ENCODE measurements at regions not wholly inside any gene's neighbourhood (a gene's known extent, or its start where the extent isn't known, plus 50 kb on each side); places are given as distances from the start of the nearest gene placed in this dataset.

- no peak for TF ChIP-seq CTCF (IDR thresholded peaks at IDR 0.05; ENCODE audit: borderline replicate concordance, insufficient read depth, low read depth, low read length)
- H3K4me3 ChIP-seq (ENCODE audit: low read depth, low read length): no peak overlapping the region
Measured at GRCh38 chr12:105836242-105836622, 302.5 kb downstream of the NUAK1 start.

DNA sequence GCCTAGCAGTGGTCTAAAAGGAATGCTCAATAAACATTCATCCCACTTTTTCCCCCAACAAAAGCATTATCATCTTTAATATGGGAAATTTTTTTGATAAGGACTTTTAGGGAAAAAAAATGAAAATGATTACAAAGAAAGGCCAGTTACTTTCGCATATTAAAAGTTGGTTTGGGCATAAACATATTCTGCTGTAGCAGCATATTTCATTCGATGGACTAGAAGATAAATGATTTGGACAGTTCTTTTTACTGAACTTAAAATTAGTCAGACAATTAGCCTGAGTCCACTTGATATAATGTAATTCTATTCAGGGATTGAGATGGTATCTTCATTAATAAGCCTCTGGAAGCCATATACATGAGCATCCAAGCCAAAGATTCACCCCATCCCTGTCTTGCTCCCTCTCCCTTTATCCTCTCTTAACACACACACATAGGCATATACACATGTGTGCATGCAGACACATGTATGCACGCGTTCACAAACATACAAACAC lies 299.1 kb downstream of the NUAK1 start:
- H3K4me3 ChIP-seq (ENCODE audit: low read depth, low read length): no peak overlapping the region
- no peak for TF ChIP-seq CTCF (IDR thresholded peaks at IDR 0.05; ENCODE audit: borderline replicate concordance, insufficient read depth, low read depth, low read length)

DNA sequence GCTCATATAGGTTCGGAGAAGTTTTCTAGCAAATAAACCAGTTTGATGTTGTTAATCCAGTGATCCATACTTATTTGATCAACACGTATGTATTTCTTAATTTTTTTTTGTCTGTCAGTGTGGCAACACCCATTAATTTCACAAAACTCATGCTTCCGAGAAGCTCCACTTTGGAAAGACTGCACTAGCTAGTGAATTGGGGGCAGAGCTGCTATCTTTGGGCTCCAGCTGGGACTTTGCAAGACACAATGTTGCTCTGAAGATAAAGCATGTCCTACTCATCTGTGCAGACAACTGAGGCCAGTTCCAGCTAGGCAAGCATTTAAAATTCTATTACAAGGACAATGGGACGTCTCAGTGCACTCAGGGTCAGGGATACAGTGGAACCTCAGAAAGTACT lies 298.4 kb downstream of the NUAK1 start:
- no peak for TF ChIP-seq CTCF (IDR thresholded peaks at IDR 0.05; ENCODE audit: borderline replicate concordance, insufficient read depth, low read depth, low read length)
- H3K4me3 ChIP-seq (ENCODE audit: low read depth, low read length): no peak overlapping the region

DNA sequence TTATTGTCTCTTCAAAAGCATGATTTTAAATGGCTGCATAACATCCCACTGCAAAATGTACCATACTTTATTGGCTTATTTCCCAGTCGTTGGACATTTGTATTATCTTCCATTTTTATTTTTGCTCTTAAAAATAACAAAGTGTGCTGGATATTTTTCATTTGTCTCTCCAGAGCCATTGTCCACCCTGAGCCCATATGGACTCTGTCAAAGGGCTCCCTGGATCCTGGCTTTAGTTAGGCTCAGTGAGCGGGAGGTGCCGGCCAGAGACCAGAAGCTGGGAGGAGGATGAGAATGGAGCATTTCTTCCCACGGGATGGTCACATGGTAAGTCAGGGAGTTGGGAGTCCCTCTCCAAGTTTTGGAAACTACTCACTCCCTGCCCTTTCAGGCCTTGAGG lies 296.9 kb downstream of the NUAK1 start:
- no peak overlapping the region for H3K4me3 ChIP-seq (ENCODE audit: low read depth, low read length)
- no peak for TF ChIP-seq CTCF (IDR thresholded peaks at IDR 0.05; ENCODE audit: borderline replicate concordance, insufficient read depth, low read depth, low read length)

DNA sequence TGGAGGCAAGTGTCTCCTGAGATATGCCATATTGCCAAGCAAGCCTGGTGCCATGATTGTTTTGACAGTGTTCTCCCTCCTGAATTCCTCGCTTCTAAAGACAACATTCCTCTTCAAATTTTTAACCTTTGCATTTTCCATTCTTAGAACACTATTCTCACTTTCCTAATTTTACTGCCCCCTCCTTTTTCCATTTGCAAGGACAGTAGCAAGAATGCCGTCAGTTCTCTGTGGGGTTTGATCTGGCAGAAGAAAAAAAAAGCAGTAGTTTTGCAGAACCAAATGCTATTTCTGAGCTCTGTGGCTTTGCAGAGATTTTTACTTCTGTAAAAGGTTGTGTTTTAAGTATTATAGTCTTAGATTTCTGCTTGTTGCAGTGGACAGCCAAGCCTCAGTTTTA lies 295.2 kb downstream of the NUAK1 start:
- H3K4me3 ChIP-seq (ENCODE audit: low read depth, low read length): no peak overlapping the region
- no peak for TF ChIP-seq CTCF (IDR thresholded peaks at IDR 0.05; ENCODE audit: borderline replicate concordance, insufficient read depth, low read depth, low read length)

GRCh38 chr12:105843986-105844760 lies 294.6 kb downstream of the NUAK1 start:
- no peak overlapping the region for H3K4me3 ChIP-seq (ENCODE audit: low read depth, low read length)
- TF ChIP-seq CTCF (IDR thresholded peaks at IDR 0.05; ENCODE audit: borderline replicate concordance, insufficient read depth, low read depth, low read length): no peak

DNA sequence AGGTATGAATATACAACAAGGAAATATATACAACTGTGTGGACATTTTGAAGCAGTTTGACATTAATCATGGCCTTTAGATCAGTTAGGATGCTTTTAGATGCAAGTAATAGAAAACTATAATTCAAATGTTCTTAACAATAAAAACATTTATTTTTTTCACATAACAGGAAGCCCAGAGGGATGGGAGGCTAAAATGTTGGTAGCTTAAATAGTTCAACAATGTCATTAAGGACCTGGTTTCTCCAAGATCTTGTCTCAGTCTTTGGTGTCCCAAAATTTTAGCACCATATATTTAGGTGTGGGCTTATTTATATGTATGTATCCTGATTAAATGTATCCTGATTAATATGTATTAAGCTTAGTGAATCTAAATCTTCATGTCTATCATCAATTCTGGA lies 292.4 kb downstream of the NUAK1 start:
- no peak overlapping the region for H3K4me3 ChIP-seq (ENCODE audit: low read depth, low read length)
- TF ChIP-seq CTCF (IDR thresholded peaks at IDR 0.05; ENCODE audit: borderline replicate concordance, insufficient read depth, low read depth, low read length): no peak
